ENCODE measurements at regions not wholly inside any gene's neighbourhood (a gene's known extent, or its start where the extent isn't known, plus 50 kb on each side); places are given as distances from the start of the nearest gene placed in this dataset.

GRCh38 chr13:92938486-92939020 lies 288.1 kb upstream of the GPC6 start:
- Histone ChIP-seq H3K9me2 (replicated peaks; ENCODE audit: control insufficient read depth, low read length) (no peaks in the 10 kb centered on the region), H3K79me2 (ENCODE audit: control insufficient read depth, low read length) (no peaks in the 10 kb centered on the region), H3K27me3 (ENCODE audit: control insufficient read depth, low read length) (no peaks in the 10 kb centered on the region), H4K20me1 (ENCODE audit: control insufficient read depth, insufficient read depth, low read depth, low read length) (no peaks in the 10 kb centered on the region), H3F3A (ENCODE audit: control insufficient read depth, insufficient read depth) (no peaks in the 10 kb centered on the region), H3K4me2 (ENCODE audit: low read length) (no peak overlapping the region), H3K4me3 (ENCODE audit: low read length) (no peak overlapping the region), H3K4me1 (ENCODE audit: control insufficient read depth, low read length) (no peaks in the 10 kb centered on the region), H3K9me3 (ENCODE audit: control insufficient read depth, insufficient read depth, low read length) (no peaks in the 10 kb centered on the region), H3K36me3 (ENCODE audit: control insufficient read depth, low read length) (no peaks in the 10 kb centered on the region), H3K27ac (ENCODE audit: low read depth, low read length) (no peak overlapping the region)
- TF ChIP-seq EZH2phosphoT487 (IDR thresholded peaks at IDR 0.05; ENCODE audit: borderline replicate concordance, low read length) (no peak), CTCF (IDR thresholded peaks at IDR 0.05; ENCODE audit: low read depth, low read length, poor library complexity, severe bottlenecking) (no peak)

GRCh38 chr13:92941167-92941566 lies 285.4 kb upstream of the GPC6 start:
- Histone ChIP-seq H3K27me3 (ENCODE audit: control insufficient read depth, low read length) (no peaks in the 10 kb centered on the region), H3K9me2 (replicated peaks; ENCODE audit: control insufficient read depth, low read length) (no peaks in the 10 kb centered on the region), H3K4me3 (ENCODE audit: low read length) (no peak overlapping the region), H4K20me1 (ENCODE audit: control insufficient read depth, insufficient read depth, low read depth, low read length) (no peaks in the 10 kb centered on the region), H3K9me3 (ENCODE audit: control insufficient read depth, insufficient read depth, low read length) (no peaks in the 10 kb centered on the region), H3K4me1 (ENCODE audit: control insufficient read depth, low read length) (no peaks in the 10 kb centered on the region), H3F3A (ENCODE audit: control insufficient read depth, insufficient read depth) (no peaks in the 10 kb centered on the region), H3K4me2 (ENCODE audit: low read length) (no peak overlapping the region), H3K36me3 (ENCODE audit: control insufficient read depth, low read length) (no peaks in the 10 kb centered on the region), H3K79me2 (ENCODE audit: control insufficient read depth, low read length) (no peaks in the 10 kb centered on the region), H3K27ac (ENCODE audit: low read depth, low read length) (no peak overlapping the region)
- TF ChIP-seq CTCF (IDR thresholded peaks at IDR 0.05; ENCODE audit: low read depth, low read length, poor library complexity, severe bottlenecking) = no peak

- no peaks in the 10 kb centered on the region for H3K4me1 ChIP-seq (ENCODE audit: control insufficient read depth, low read length)
- H3K9me2 ChIP-seq (replicated peaks; ENCODE audit: control insufficient read depth, low read length) = no peaks in the 10 kb centered on the region
- no peaks in the 10 kb centered on the region for H3K27me3 ChIP-seq (ENCODE audit: control insufficient read depth, low read length)
- H3K4me3 ChIP-seq (ENCODE audit: low read length) = no peak overlapping the region
- H3F3A ChIP-seq (ENCODE audit: control insufficient read depth, insufficient read depth) = no peaks in the 10 kb centered on the region
- H3K4me2 ChIP-seq (ENCODE audit: low read length) = no peak overlapping the region
- no peak overlapping the region for H3K27ac ChIP-seq (ENCODE audit: low read depth, low read length)
- H3K9me3 ChIP-seq (ENCODE audit: control insufficient read depth, insufficient read depth, low read length) = no peaks in the 10 kb centered on the region
- H3K79me2 ChIP-seq (ENCODE audit: control insufficient read depth, low read length) = no peaks in the 10 kb centered on the region
- H4K20me1 ChIP-seq (ENCODE audit: control insufficient read depth, insufficient read depth, low read depth, low read length) = no peaks in the 10 kb centered on the region
- no peak for TF ChIP-seq EZH2phosphoT487 (IDR thresholded peaks at IDR 0.05; ENCODE audit: borderline replicate concordance, low read length)
- no peak for TF ChIP-seq CTCF (IDR thresholded peaks at IDR 0.05; ENCODE audit: low read depth, low read length, poor library complexity, severe bottlenecking)
- H3K36me3 ChIP-seq (ENCODE audit: control insufficient read depth, low read length) = no peaks in the 10 kb centered on the region
Observed at GRCh38 chr13:92947770-92948434, 278.7 kb upstream of the GPC6 start.
